ENCODE measurements at regions not wholly inside any gene's neighbourhood (a gene's known extent, or its start where the extent isn't known, plus 50 kb on each side); places are given as distances from the start of the nearest gene placed in this dataset.

- DNase-seq (ENCODE audit: low spot score): no peak
Observed at GRCh38 chr6:9521152-9521530, 893.7 kb downstream of the TFAP2A start.

GRCh38 chr6:9520417-9521151, 894.3 kb downstream of the TFAP2A start:
- no peak for DNase-seq (ENCODE audit: low spot score)

GRCh38 chr6:9518431-9518830, 896.4 kb downstream of the TFAP2A start:
- no peak for DNase-seq (ENCODE audit: low spot score)

GRCh38 chr6:9517806-9518205, 897.1 kb downstream of the TFAP2A start:
- DNase-seq (ENCODE audit: low spot score): no peak

GRCh38 chr6:9515633-9516606, 899.0 kb downstream of the TFAP2A start:
- no peak for DNase-seq (ENCODE audit: low spot score)

- no peak for DNase-seq (ENCODE audit: low spot score)
Observed at GRCh38 chr6:9514146-9514545, 900.7 kb downstream of the TFAP2A start.

GRCh38 chr6:9511157-9511556, 903.7 kb downstream of the TFAP2A start:
- no peak for DNase-seq (ENCODE audit: low spot score)

- DNase-seq (ENCODE audit: low spot score): no peak
Observed at GRCh38 chr6:9507136-9507895, 907.6 kb downstream of the TFAP2A start.

GRCh38 chr6:9504191-9504590, 910.7 kb downstream of the TFAP2A start:
- no peak for DNase-seq (ENCODE audit: low spot score)

- DNase-seq (ENCODE audit: low spot score): no peak
Observed at GRCh38 chr6:9503111-9503761, 911.6 kb downstream of the TFAP2A start.

GRCh38 chr6:9499709-9500108, 915.2 kb downstream of the TFAP2A start:
- no peak for DNase-seq (ENCODE audit: low spot score)

GRCh38 chr6:9496837-9497236, 918.0 kb downstream of the TFAP2A start:
- DNase-seq (ENCODE audit: low spot score): no peak

GRCh38 chr6:9494864-9495263, 920.0 kb downstream of the TFAP2A start:
- no peak for DNase-seq (ENCODE audit: low spot score)

GRCh38 chr6:9492790-9493189, 922.1 kb downstream of the TFAP2A start:
- DNase-seq (ENCODE audit: low spot score): no peak

- DNase-seq (ENCODE audit: low spot score): no peak
Observed at GRCh38 chr6:9487128-9487527, 927.7 kb downstream of the TFAP2A start.

GRCh38 chr6:9485992-9486391, 928.9 kb downstream of the TFAP2A start:
- DNase-seq (ENCODE audit: low spot score): no peak

GRCh38 chr6:9484686-9485085, 930.2 kb downstream of the TFAP2A start:
- DNase-seq (ENCODE audit: low spot score): no peak

GRCh38 chr6:9484091-9484490, 930.8 kb downstream of the TFAP2A start:
- DNase-seq (ENCODE audit: low spot score): no peak

- no peak for DNase-seq (ENCODE audit: low spot score)
Observed at GRCh38 chr6:9482030-9482738, 932.7 kb downstream of the TFAP2A start.

- no peak for DNase-seq (ENCODE audit: low spot score)
Observed at GRCh38 chr6:9481292-9482029, 933.4 kb downstream of the TFAP2A start.

- no peak for DNase-seq (ENCODE audit: low spot score)
Observed at GRCh38 chr6:9468277-9468676, 946.6 kb downstream of the TFAP2A start.

All from germinal center (tissue), 1 donor.